Activated B cell treated with CpG ODN at 0.5 μM for 24 hours (primary cell): ENCODE measurements at regions not wholly inside any gene's neighbourhood (a gene's known extent, or its start where the extent isn't known, plus 50 kb on each side); places are given as distances from the start of the nearest gene placed in this dataset.

Experiments
- ATAC-seq: fragments of 200-7000 bp; cut with Tn5 transposase; one replicate; pipeline ENCODE4 v1.10.0; 2021; ENCODE audit warnings: low read depth, mild to moderate bottlenecking, moderate library complexity
- CTCF ChIA-PET: fragments of 350-600 bp; sonication (Branson Sonifier 250); formaldehyde crosslinking; loops from one replicate; lab custom pipeline; 2021; ENCODE audit warnings: antibody characterized with exemption; lab: Charles Lee
- POLR2A ChIA-PET: fragments of 350-600 bp; sonication (Branson Sonifier 250); formaldehyde crosslinking; loops from one replicate; lab custom pipeline; 2021; ENCODE audit warnings: antibody characterized with exemption; lab: Charles Lee
- DNase-seq: peaks from one replicate; pipeline ENCODE4 v3.0.0; 2022
- H3K27ac Mint-ChIP-seq: one replicate; pipeline ENCODE4 v1.8.0; 2020; ENCODE audit warnings: mixed read lengths
- H3K27me3 Mint-ChIP-seq: one replicate; pipeline ENCODE4 v1.8.0; 2021; ENCODE audit warnings: mixed read lengths
- H3K36me3 Mint-ChIP-seq: one replicate; pipeline ENCODE4 v1.8.0; 2021; ENCODE audit warnings: low read depth, mixed read lengths
- H3K4me1 Mint-ChIP-seq: one replicate; pipeline ENCODE4 v1.8.0; 2021; ENCODE audit warnings: mixed read lengths
- H3K4me3 Mint-ChIP-seq: one replicate; pipeline ENCODE4 v1.8.0; 2020; ENCODE audit warnings: mild to moderate bottlenecking, mixed read lengths
- H3K9me3 Mint-ChIP-seq: one replicate; pipeline ENCODE4 v1.8.0; 2020; ENCODE audit warnings: mixed read lengths
- CTCF ChIP-seq: fragments of 200-600 bp; IDR thresholded peaks from one replicate; pipeline ENCODE4 v1.8.0; 2022; ENCODE audit warnings: antibody characterized with exemption, mild to moderate bottlenecking
- intact Hi-C: fragments of 100-400 bp; cut with micrococcal nuclease; formaldehyde crosslinking; loops from one replicate; pipeline ENCODE4 v1.15.1; 2024

GRCh38 chr14:83101846-83102245, 1568.2 kb upstream of the SEL1L start:
- Mint-ChIP-seq H3K9me3 (peaks cover 7% of the 10 kb centered on the region), H3K4me1 (no peaks in the 10 kb centered on the region), H3K4me3 (no peak overlapping the region), H3K27me3 (no peaks in the 10 kb centered on the region), H3K27ac (no peak overlapping the region), H3K36me3 (no peaks in the 10 kb centered on the region)
- ATAC-seq (no peak), DNase-seq (no peak)
- CTCF ChIA-PET: no interaction called here
- POLR2A ChIA-PET: no interaction called here
- no peak for TF ChIP-seq CTCF
- intact Hi-C loops: no loop called here

- no peaks in the 10 kb centered on the region for H3K4me1 Mint-ChIP-seq
- no peak for TF ChIP-seq CTCF
- no peak for DNase-seq
- ChIA-PET POLR2A (no interaction called here), CTCF (no interaction called here)
- H3K9me3 Mint-ChIP-seq: peaks cover 9% of the 10 kb centered on the region
- intact Hi-C loops: no loop called here
- no peak overlapping the region for H3K4me3 Mint-ChIP-seq
- no peaks in the 10 kb centered on the region for H3K27me3 Mint-ChIP-seq
- H3K27ac Mint-ChIP-seq: no peak overlapping the region
- H3K36me3 Mint-ChIP-seq: no peaks in the 10 kb centered on the region
- ATAC-seq: no peak
Measured at GRCh38 chr14:83118029-83118428, 1584.4 kb upstream of the SEL1L start.

- no peak for DNase-seq
- TF ChIP-seq CTCF: no peak
- Mint-ChIP-seq H3K27me3 (no peaks in the 10 kb centered on the region), H3K4me1 (no peaks in the 10 kb centered on the region), H3K4me3 (no peak overlapping the region), H3K9me3 (peaks cover 14% of the 10 kb centered on the region), H3K27ac (no peak overlapping the region), H3K36me3 (no peaks in the 10 kb centered on the region)
- ATAC-seq: no peak
- ChIA-PET CTCF (no interaction called here), POLR2A (no interaction called here)
- intact Hi-C loops: no loop called here
Measured at GRCh38 chr14:83120187-83120586, 1586.5 kb upstream of the SEL1L start.

- Mint-ChIP-seq H3K27me3 (no peaks in the 10 kb centered on the region), H3K4me1 (no peaks in the 10 kb centered on the region), H3K9me3 (peaks cover 9% of the 10 kb centered on the region), H3K27ac (no peak overlapping the region), H3K4me3 (no peak overlapping the region), H3K36me3 (no peaks in the 10 kb centered on the region)
- DNase-seq (no peak), ATAC-seq (no peak)
- ChIA-PET POLR2A (no interaction called here), CTCF (no interaction called here)
- intact Hi-C loops: no loop called here
- TF ChIP-seq CTCF: no peak
Measured at GRCh38 chr14:83126076-83126475, 1592.4 kb upstream of the SEL1L start.

GRCh38 chr14:83128783-83129182, 1595.1 kb upstream of the SEL1L start:
- ChIA-PET POLR2A (no interaction called here), CTCF (no interaction called here)
- Mint-ChIP-seq H3K27me3 (no peaks in the 10 kb centered on the region), H3K9me3 (peaks cover 5% of the 10 kb centered on the region), H3K36me3 (no peaks in the 10 kb centered on the region), H3K4me3 (no peak overlapping the region), H3K27ac (no peak overlapping the region), H3K4me1 (no peaks in the 10 kb centered on the region)
- no peak for DNase-seq
- TF ChIP-seq CTCF: no peak
- intact Hi-C loops: no loop called here
- ATAC-seq: no peak
